A549 (cell line): ENCODE measurements at regions not wholly inside any gene's neighbourhood (a gene's known extent, or its start where the extent isn't known, plus 50 kb on each side); places are given as distances from the start of the nearest gene placed in this dataset.

Source experiments
- ATAC-seq, 2 experiments: fragments of 200-7000 bp in 1 of 2; fragments of >200 bp in 1 of 2; cut with Nextera tagmentation in 1 of 2; cut with Tn5 transposase in 1 of 2; 3 replicates each; pipeline versions ENCODE4 v1.8.0 to v1.9.1; 2018 to 2020; ENCODE audit warnings: mild to moderate bottlenecking in 1 of 2, moderate library complexity in 1 of 2
- CTCF ChIA-PET: fragments of 300-600 bp; sonication (Branson Sonifier 250); formaldehyde crosslinking; extraction: SDS; loops from one replicate; lab custom pipeline; 2021; ENCODE audit warnings: antibody characterized with exemption, inconsistent platforms; lab: Yijun Ruan, JAX
- POLR2A ChIA-PET: fragments of 350-600 bp; formaldehyde crosslinking; extraction: SDS; loops from one replicate; lab custom pipeline; 2021; ENCODE audit warnings: antibody characterized with exemption, inconsistent platforms; lab: Yijun Ruan, JAX
- DNase-seq, 2 experiments: peaks; one replicate each; pipeline versions ENCODE4 v3.0.0 to v3.0.0-alpha.2; 2011 to 2016; ENCODE audit warnings: low read depth in 1 of 2, low spot score in 1 of 2
- FAIRE-seq: peaks from 2 replicates; lab custom pipeline; 2011; peaks lifted over from hg19 to GRCh38; lab: Jason Lieb, UNC
- H3K27ac ChIP-seq, 2 experiments: fragments of >200 bp; sonication (Bioruptor Twin); formaldehyde crosslinking; 3 replicates each; pipeline ENCODE4 v1.5.1; 2016 to 2017
- H3K4me1 ChIP-seq: fragments of >200 bp; sonication (Bioruptor Twin); formaldehyde crosslinking; 3 replicates; pipeline ENCODE4 v1.6.1; 2016
- H3K4me2 ChIP-seq: fragments of >200 bp; sonication (Bioruptor Twin); formaldehyde crosslinking; 3 replicates; pipeline ENCODE4 v1.6.1; 2016
- H3K4me3 ChIP-seq: fragments of >200 bp; sonication (Bioruptor Twin); formaldehyde crosslinking; 3 replicates; pipeline ENCODE4 v1.5.1; 2016
- H3K9me3 ChIP-seq: fragments of >200 bp; sonication (Bioruptor Twin); formaldehyde crosslinking; 3 replicates; pipeline ENCODE4 v1.6.1; 2016
- BHLHE40 ChIP-seq: IDR thresholded peaks from 2 replicates; pipeline ENCODE4 v1.6.1; 2012; ENCODE audit warnings: low read depth, low read length, inconsistent platforms
- CBX2 ChIP-seq: fragments of 200-600 bp; sonication (generic); IDR thresholded peaks from 2 replicates; pipeline ENCODE4 v1.6.1; 2016; ENCODE audit warnings: low read depth, mild to moderate bottlenecking, borderline replicate concordance
- CTCF ChIP-seq: fragments of >200 bp; sonication (Bioruptor Twin); formaldehyde crosslinking; IDR thresholded peaks from 3 replicates; pipeline ENCODE4 v1.5.1; 2016
- ELK1 ChIP-seq: fragments of 150-350 bp; IDR thresholded peaks from 2 replicates; pipeline ENCODE4 v1.6.1; 2014; ENCODE audit warnings: low read depth, mild to moderate bottlenecking, low read length
- EP300 ChIP-seq, 2 experiments: fragments of >200 bp; sonication (Bioruptor Twin); formaldehyde crosslinking; IDR thresholded peaks; 2 replicates in 1 of 2; 3 replicates in 1 of 2; pipeline ENCODE4 v1.6.1; 2016 to 2017
- FOSL2 ChIP-seq, 2 experiments: fragments of 450-650 bp in 1 of 2; fragments of >200 bp in 1 of 2; sonication (Bioruptor Twin) in 1 of 2; formaldehyde crosslinking; IDR thresholded peaks; 2 replicates each; pipeline versions ENCODE4 v1.5.0 to v1.6.1; 2016 to 2020; ENCODE audit warnings: mild to moderate bottlenecking in 1 of 2, moderate library complexity in 1 of 2
- FOXS1 ChIP-seq: fragments of 250-450 bp; sonication (Bioruptor Pico); IDR thresholded peaks from 2 replicates; pipeline ENCODE4 v1.5.0; 2020; ENCODE audit warnings: mild to moderate bottlenecking, moderate library complexity
- GATA3 ChIP-seq: IDR thresholded peaks from 2 replicates; pipeline ENCODE4 v1.6.1; 2012; ENCODE audit warnings: borderline replicate concordance
- HOXA7 ChIP-seq: fragments of 250-450 bp; sonication (Bioruptor Pico); IDR thresholded peaks from 2 replicates; pipeline ENCODE4 v1.5.0; 2020; ENCODE audit warnings: mild to moderate bottlenecking, moderate library complexity
- JUN ChIP-seq, 2 experiments: fragments of >200 bp; sonication (Bioruptor Twin); formaldehyde crosslinking; IDR thresholded peaks; 2 replicates in 1 of 2; 3 replicates in 1 of 2; pipeline ENCODE4 v1.6.1; 2016 to 2017
- JUNB ChIP-seq: fragments of >200 bp; sonication (Bioruptor Twin); formaldehyde crosslinking; IDR thresholded peaks from 2 replicates; pipeline ENCODE4 v1.6.1; 2016
- NPAS2 ChIP-seq: fragments of 250-450 bp; sonication (Bioruptor Pico); IDR thresholded peaks from 2 replicates; pipeline ENCODE4 v1.8.0; 2022; ENCODE audit warnings: mild to moderate bottlenecking, moderate library complexity, borderline replicate concordance
- POLR2AphosphoS2 ChIP-seq: conservative IDR thresholded peaks from 2 replicates; pipeline ENCODE4 v1.6.1; 2012; ENCODE audit warnings: low read length, improper control_type of control experiment, inconsistent platforms
- REST ChIP-seq: fragments of 200-600 bp; sonication (generic); IDR thresholded peaks from 2 replicates; pipeline ENCODE4 v1.6.1; 2016; ENCODE audit warnings: antibody characterized with exemption, mild to moderate bottlenecking, moderate library complexity
- RFX5 ChIP-seq: fragments of 450-650 bp; IDR thresholded peaks from 2 replicates; pipeline ENCODE4 v1.7.1; 2014; ENCODE audit warnings: antibody characterized with exemption, mild to moderate bottlenecking, moderate library complexity
- TFCP2L1 ChIP-seq: fragments of 250-450 bp; sonication (Bioruptor Pico); IDR thresholded peaks from 2 replicates; pipeline ENCODE4 v1.5.0; 2021; ENCODE audit warnings: mild to moderate bottlenecking
- TP53 ChIP-seq: fragments of 250-450 bp; sonication (Bioruptor Pico); IDR thresholded peaks from 2 replicates; pipeline ENCODE4 v1.5.0; 2021; ENCODE audit warnings: mild to moderate bottlenecking, moderate library complexity
- USF2 ChIP-seq: fragments of 450-650 bp; IDR thresholded peaks from 2 replicates; pipeline ENCODE4 v1.6.1; 2014; ENCODE audit warnings: antibody characterized with exemption
- WGBS: methylation state at CpG from one replicate; pipeline ENCODE4 v1.1.6; 2017; ENCODE audit errors: missing lambda C conversion rate; 5-methylcytosine and 5-hydroxymethylcytosine counted together

- no peak for TF ChIP-seq ELK1
- TF ChIP-seq POLR2AphosphoS2, result no peak
- TF ChIP-seq TP53, result no peak
- no peak for TF ChIP-seq REST
- TF ChIP-seq JUN (IDR thresholded peaks at IDR 0.05), result no peak
Observed at GRCh38 chr13:34654647-34655046, 287.4 kb upstream of the NBEA start (continued).

- DNase-seq (no peak), FAIRE-seq (peak; percentile 23), ATAC-seq (no peak)
- Histone ChIP-seq H3K4me1 (peaks cover 6% of the 10 kb centered on the region; the same call in 1 of the 3 replicates), H3K4me3 (no peak overlapping the region), H3K4me2 (no peak overlapping the region), H3K27ac (no peak overlapping the region), H3K9me3 (no peaks in the 10 kb centered on the region)
- ChIA-PET POLR2A (no interaction called here), CTCF (no interaction called here)
- TF ChIP-seq CBX2, result no peak
- no peak for TF ChIP-seq BHLHE40
- TF ChIP-seq USF2, result no peak
- no peak for TF ChIP-seq JUNB
- TF ChIP-seq RFX5, result no peak
- no peak for TF ChIP-seq CTCF
- no peak for TF ChIP-seq GATA3
- TF ChIP-seq HOXA7 (CRISPR knock-in tag), result no peak
- no peak for TF ChIP-seq TFCP2L1 (CRISPR knock-in tag)
- no peak for TF ChIP-seq FOXS1 (CRISPR knock-in tag)
- no peak for TF ChIP-seq EP300 (IDR thresholded peaks at IDR 0.05)
- TF ChIP-seq NPAS2 (CRISPR knock-in tag), result no peak
Observed at GRCh38 chr13:34655554-34655953, 286.5 kb upstream of the NBEA start.

GRCh38 chr13:34657716-34658115 is 284.4 kb upstream of the NBEA start:
- DNase-seq (peak; percentile 7 to 45), ATAC-seq (peak; percentile 50 to 67; a peak in 4 of 6 replicates), FAIRE-seq (no peak)
- TF ChIP-seq JUNB (peak; percentile 27; the same call in 1 of the 2 replicates), CBX2 (no peak), FOSL2 (IDR thresholded peaks at IDR 0.05) (no peak), FOSL2 (CRISPR knock-in tag; IDR thresholded peaks at IDR 0.05) (peak; percentile 20; the same call in 1 of the 2 replicates)
- Histone ChIP-seq H3K4me2 (no peak overlapping the region), H3K9me3 (no peaks in the 10 kb centered on the region), H3K27ac (no peak overlapping the region), H3K4me1 (peaks cover 9% of the 10 kb centered on the region; the same call in 1 of the 3 replicates), H3K4me3 (no peak overlapping the region)
- ChIA-PET CTCF (no interaction called here), POLR2A (interaction anchor here (0.5 kb wide), 1 partner anchor 80 kb away, joined by 3 read pairs; no protein-coding TSS in a partner anchor)
- 65% methylated on average over 1 of the region's 1 CpG for WGBS
